Endodermal cell (in vitro differentiated cells): ENCODE measurements at regions not wholly inside any gene's neighbourhood (a gene's known extent, or its start where the extent isn't known, plus 50 kb on each side); places are given as distances from the start of the nearest gene placed in this dataset.

Experiments
- DNase-seq: peaks from one replicate; pipeline ENCODE4 v3.0.0-alpha.2; 2017
- H3K27ac ChIP-seq: 2 replicates; pipeline ENCODE4 v1.5.1; 2013; ENCODE audit warnings: mild to moderate bottlenecking, low read depth, low read length, moderate library complexity
- H3K27me3 ChIP-seq: 2 replicates; pipeline ENCODE4 v1.6.1; 2013; ENCODE audit warnings: mild to moderate bottlenecking, low read length, moderate library complexity; ENCODE audit not compliant: insufficient read depth, control insufficient read depth, poor library complexity, severe bottlenecking
- H3K36me3 ChIP-seq: 2 replicates; pipeline ENCODE4 v1.7.0; 2013; ENCODE audit warnings: mild to moderate bottlenecking, low read length, moderate library complexity; ENCODE audit not compliant: control insufficient read depth, insufficient read depth
- H3K4me1 ChIP-seq: one replicate; pipeline ENCODE4 v1.7.0; 2013; ENCODE audit warnings: low read length; ENCODE audit not compliant: control insufficient read depth, insufficient read depth
- H3K4me3 ChIP-seq: 2 replicates; pipeline ENCODE4 v1.5.1; 2013; ENCODE audit warnings: mild to moderate bottlenecking, low read length, moderate library complexity
- H3K9ac ChIP-seq: 2 replicates; pipeline ENCODE4 v1.6.1; 2013; ENCODE audit warnings: mild to moderate bottlenecking, low read length, moderate library complexity; ENCODE audit not compliant: poor library complexity, severe bottlenecking; ENCODE audit errors: extremely low read depth
- H3K9me3 ChIP-seq: 2 replicates; pipeline ENCODE4 v1.6.1; 2013; ENCODE audit warnings: mild to moderate bottlenecking, low read length, moderate library complexity; ENCODE audit not compliant: control insufficient read depth
- H3K27ac Mint-ChIP-seq: 2 replicates; pipeline ENCODE4 v1.8.0; 2020; ENCODE audit warnings: mixed read lengths
- H3K27me3 Mint-ChIP-seq: 2 replicates; pipeline ENCODE4 v1.8.0; 2021; ENCODE audit warnings: mild to moderate bottlenecking, mixed read lengths; ENCODE audit not compliant: insufficient read depth
- H3K36me3 Mint-ChIP-seq: 2 replicates; pipeline ENCODE4 v1.8.0; 2020; ENCODE audit warnings: low read depth, mixed read lengths
- H3K4me1 Mint-ChIP-seq: 2 replicates; pipeline ENCODE4 v1.8.0; 2020; ENCODE audit warnings: mixed read lengths
- H3K4me3 Mint-ChIP-seq: 2 replicates; pipeline ENCODE4 v1.8.0; 2020; ENCODE audit warnings: mild to moderate bottlenecking, moderate library complexity, mixed read lengths
- H3K9me3 Mint-ChIP-seq: 2 replicates; pipeline ENCODE4 v1.8.0; 2020; ENCODE audit warnings: mild to moderate bottlenecking, mixed read lengths
- WGBS, 2 experiments: methylation state at CpG; one replicate each; pipeline versions ENCODE4 v1.1.5 to v1.1.7; 2013; ENCODE audit warnings: missing lambda C conversion rate in 2 of 2, mixed read lengths in 1 of 2; ENCODE audit not compliant: insufficient coverage in 1 of 2, insufficient read length in 1 of 2; 5-methylcytosine and 5-hydroxymethylcytosine counted together
- TF ChIP-seq, protein P1 (sequence below): fragments of 200-600 bp; sonication (generic); conservative IDR thresholded peaks from 2 replicates; pipeline ENCODE4 v1.5.0; 2021; ENCODE audit warnings: antibody characterized with exemption, mild to moderate bottlenecking

DNA sequence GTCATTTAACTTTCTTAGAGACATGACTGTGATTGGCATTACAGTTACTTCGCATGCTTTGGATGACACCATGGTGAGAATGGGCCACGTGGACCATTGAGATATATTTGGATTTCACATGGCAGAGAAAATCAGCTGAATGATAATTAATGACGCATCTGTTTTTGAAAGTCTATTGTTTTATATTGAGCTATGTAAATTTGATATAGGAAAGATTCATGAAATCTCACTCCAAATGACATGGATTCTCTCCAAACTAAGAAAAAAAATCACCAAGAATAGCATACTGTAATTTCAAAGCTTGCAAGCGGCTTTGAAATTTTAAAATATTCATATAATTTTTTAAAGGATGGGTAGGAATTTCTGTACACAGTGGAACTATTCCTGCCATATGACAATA is 163.7 kb downstream of the SH3BP4 start:
- TF ChIP-seq, protein P1, sequence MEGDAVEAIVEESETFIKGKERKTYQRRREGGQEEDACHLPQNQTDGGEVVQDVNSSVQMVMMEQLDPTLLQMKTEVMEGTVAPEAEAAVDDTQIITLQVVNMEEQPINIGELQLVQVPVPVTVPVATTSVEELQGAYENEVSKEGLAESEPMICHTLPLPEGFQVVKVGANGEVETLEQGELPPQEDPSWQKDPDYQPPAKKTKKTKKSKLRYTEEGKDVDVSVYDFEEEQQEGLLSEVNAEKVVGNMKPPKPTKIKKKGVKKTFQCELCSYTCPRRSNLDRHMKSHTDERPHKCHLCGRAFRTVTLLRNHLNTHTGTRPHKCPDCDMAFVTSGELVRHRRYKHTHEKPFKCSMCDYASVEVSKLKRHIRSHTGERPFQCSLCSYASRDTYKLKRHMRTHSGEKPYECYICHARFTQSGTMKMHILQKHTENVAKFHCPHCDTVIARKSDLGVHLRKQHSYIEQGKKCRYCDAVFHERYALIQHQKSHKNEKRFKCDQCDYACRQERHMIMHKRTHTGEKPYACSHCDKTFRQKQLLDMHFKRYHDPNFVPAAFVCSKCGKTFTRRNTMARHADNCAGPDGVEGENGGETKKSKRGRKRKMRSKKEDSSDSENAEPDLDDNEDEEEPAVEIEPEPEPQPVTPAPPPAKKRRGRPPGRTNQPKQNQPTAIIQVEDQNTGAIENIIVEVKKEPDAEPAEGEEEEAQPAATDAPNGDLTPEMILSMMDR, result no peak
- no peaks in the 10 kb centered on the region for H3K4me1 ChIP-seq
- Mint-ChIP-seq H3K4me1 (peaks cover 3% of the 10 kb centered on the region), H3K9me3 (no peaks in the 10 kb centered on the region), H3K27me3 (peaks cover 13% of the 10 kb centered on the region), H3K27ac (no peak overlapping the region), H3K4me3 (no peak overlapping the region), H3K36me3 (no peaks in the 10 kb centered on the region)
- no peak overlapping the region for H3K9ac ChIP-seq
- no peak overlapping the region for H3K27ac ChIP-seq
- H3K36me3 ChIP-seq, result no peaks in the 10 kb centered on the region
- H3K4me3 ChIP-seq, result no peak overlapping the region
- no peaks in the 10 kb centered on the region for H3K27me3 ChIP-seq
- H3K9me3 ChIP-seq, result no peaks in the 10 kb centered on the region
- DNase-seq, result no peak
- 87 to 91% methylated on average over 2 to 3 of the region's 4 CpGs for WGBS, 2 experiments

DNA sequence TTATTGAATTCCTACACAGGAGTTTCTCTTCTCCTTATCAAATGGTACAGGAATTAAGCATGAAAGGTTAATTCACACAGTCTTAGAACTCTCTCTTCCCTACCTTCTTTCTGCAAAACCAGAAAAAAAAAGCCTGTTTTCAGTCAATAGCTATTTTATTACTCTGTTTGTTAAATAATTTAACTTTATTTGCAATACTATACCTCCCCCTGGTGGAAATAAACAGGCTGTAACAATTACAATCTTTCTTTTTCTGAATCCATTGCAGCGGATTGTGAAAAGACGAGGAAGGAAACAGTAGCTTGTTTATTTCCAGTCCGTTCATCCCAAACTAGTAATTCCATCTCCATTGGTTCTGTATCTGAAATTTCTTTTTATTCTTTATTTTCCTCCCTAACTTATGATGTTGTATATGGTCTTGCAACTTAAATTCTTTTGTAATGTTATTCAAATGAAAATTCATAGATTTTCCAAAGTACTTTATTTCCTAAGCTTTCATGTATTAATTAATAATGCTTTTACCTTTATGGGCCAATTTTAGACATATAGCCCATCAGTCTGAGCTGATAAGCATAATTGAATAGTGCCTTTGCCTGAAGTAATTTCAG is 165.2 kb downstream of the SH3BP4 start:
- H3K36me3 Mint-ChIP-seq, result no peaks in the 10 kb centered on the region
- DNase-seq, result no peak
- H3K27me3 Mint-ChIP-seq, result peaks cover 19% of the 10 kb centered on the region
- TF ChIP-seq, protein P1, result peak; percentile 85
- H3K27ac Mint-ChIP-seq, result no peak overlapping the region
- peaks cover 6% of the 10 kb centered on the region for H3K27me3 ChIP-seq
- peaks cover 3% of the 10 kb centered on the region for H3K4me1 Mint-ChIP-seq
- H3K9me3 Mint-ChIP-seq, result no peaks in the 10 kb centered on the region
- H3K9me3 ChIP-seq, result no peaks in the 10 kb centered on the region
- no peaks in the 10 kb centered on the region for H3K36me3 ChIP-seq
- H3K9ac ChIP-seq, result no peak overlapping the region
- H3K27ac ChIP-seq, result no peak overlapping the region
- H3K4me1 ChIP-seq, result no peaks in the 10 kb centered on the region
- no peak overlapping the region for H3K4me3 ChIP-seq
- 57% methylated on average over 3 of the region's 3 CpGs; no CpG with 5 or more reads in 1 of the 2 experiments for WGBS, 2 experiments
- H3K4me3 Mint-ChIP-seq, result no peak overlapping the region

DNA sequence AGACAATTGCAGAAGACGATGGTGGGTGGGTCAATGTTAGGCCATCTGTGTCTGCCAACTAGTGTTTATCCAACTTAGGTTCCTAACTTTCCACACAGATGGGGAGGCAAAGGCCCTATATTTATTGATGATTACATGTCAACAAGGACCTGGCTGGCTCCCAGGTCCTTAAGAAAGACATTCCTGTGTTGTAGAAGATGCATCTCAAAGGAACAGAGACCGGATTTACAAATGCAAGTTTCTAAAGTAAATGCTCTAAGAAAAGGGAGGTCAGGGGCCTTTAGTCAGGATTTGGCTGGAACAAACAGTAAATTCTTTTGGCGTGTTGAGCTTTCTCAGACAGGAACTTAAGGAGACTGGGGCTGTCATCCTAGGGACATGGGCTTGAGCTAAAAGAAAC is 175.0 kb downstream of the SH3BP4 start:
- no peak overlapping the region for H3K9ac ChIP-seq
- H3K4me3 Mint-ChIP-seq, result no peak overlapping the region
- DNase-seq, result no peak
- no peaks in the 10 kb centered on the region for H3K4me1 Mint-ChIP-seq
- no peak overlapping the region for H3K27ac ChIP-seq
- peaks cover 3% of the 10 kb centered on the region for H3K9me3 Mint-ChIP-seq
- H3K36me3 Mint-ChIP-seq, result no peaks in the 10 kb centered on the region
- TF ChIP-seq, protein P1, result no peak
- no peak overlapping the region for H3K4me3 ChIP-seq
- no peak overlapping the region for H3K27ac Mint-ChIP-seq
- WGBS, 2 experiments, result 40 to 45% methylated on average over 3 of the region's 3 CpGs
- H3K27me3 ChIP-seq, result peaks cover 51% of the 10 kb centered on the region
- no peaks in the 10 kb centered on the region for H3K36me3 ChIP-seq
- no peaks in the 10 kb centered on the region for H3K9me3 ChIP-seq
- H3K27me3 Mint-ChIP-seq, result peaks cover 70% of the 10 kb centered on the region
- no peaks in the 10 kb centered on the region for H3K4me1 ChIP-seq
